Adipocyte (in vitro differentiated cells): ENCODE measurements at regions not wholly inside any gene's neighbourhood (a gene's known extent, or its start where the extent isn't known, plus 50 kb on each side); places are given as distances from the start of the nearest gene placed in this dataset.

Experiments
- DNase-seq: peaks from one replicate; pipeline ENCODE4 v3.0.0-alpha.2; 2015; ENCODE audit warnings: low read depth
- H3K27me3 ChIP-seq: replicated peaks from 2 replicates; pipeline ENCODE4 v1.7.0; 2013; ENCODE audit warnings: mild to moderate bottlenecking, low read length, moderate library complexity; ENCODE audit not compliant: control insufficient read depth, insufficient read depth
- H3K36me3 ChIP-seq: 2 replicates; pipeline ENCODE4 v1.7.0; 2013; ENCODE audit warnings: low read length, mild to moderate bottlenecking, moderate library complexity; ENCODE audit not compliant: control insufficient read depth, insufficient read depth, severe bottlenecking
- H3K4me1 ChIP-seq: 2 replicates; pipeline ENCODE4 v1.7.0; 2013; ENCODE audit warnings: mild to moderate bottlenecking, low read length, moderate library complexity; ENCODE audit not compliant: control insufficient read depth, insufficient read depth
- H3K4me3 ChIP-seq: 2 replicates; pipeline ENCODE4 v1.7.0; 2013; ENCODE audit warnings: mild to moderate bottlenecking, low read length, moderate library complexity
- H3K9ac ChIP-seq: 2 replicates; pipeline ENCODE4 v1.7.0; 2013; ENCODE audit warnings: mild to moderate bottlenecking, low read length, moderate library complexity
- H3K9me3 ChIP-seq: 2 replicates; pipeline ENCODE4 v1.7.0; 2013; ENCODE audit warnings: mild to moderate bottlenecking, low read length, moderate library complexity; ENCODE audit not compliant: control insufficient read depth

- Histone ChIP-seq H3K27me3 (no peaks in the 10 kb centered on the region), H3K9ac (peak overlapping the region; percentile 13), H3K4me1 (peaks cover 15% of the 10 kb centered on the region), H3K36me3 (peaks cover 37% of the 10 kb centered on the region), H3K9me3 (no peaks in the 10 kb centered on the region), H3K4me3 (no peak overlapping the region)
- no peak for DNase-seq
These were observed 53.3 kb upstream of the IL17B start for GRCh38 chr5:149432376-149432775.

GRCh38 chr5:149429839-149430721 lies 51.0 kb upstream of the IL17B start:
- peak overlapping the region; percentile 42 for H3K9ac ChIP-seq
- no peak overlapping the region for H3K4me3 ChIP-seq
- no peak for DNase-seq
- H3K9me3 ChIP-seq: no peaks in the 10 kb centered on the region
- no peaks in the 10 kb centered on the region for H3K27me3 ChIP-seq
- peaks cover 60% of the 10 kb centered on the region for H3K36me3 ChIP-seq
- H3K4me1 ChIP-seq: peaks cover 15% of the 10 kb centered on the region
